Ovary (tissue), 3 donors: ENCODE measurements at regions not wholly inside any gene's neighbourhood (a gene's known extent, or its start where the extent isn't known, plus 50 kb on each side); places are given as distances from the start of the nearest gene placed in this dataset.

Experiments
- EP300 ChIP-seq: sonication (generic); formaldehyde crosslinking; IDR thresholded peaks from one replicate; pipeline ENCODE4 v1.6.1; 2017; ENCODE audit warnings: antibody characterized with exemption
- POLR2A ChIP-seq: fragments of 450-650 bp; IDR thresholded peaks from one replicate; pipeline ENCODE4 v1.6.1; 2017; ENCODE audit warnings: antibody characterized with exemption, mild to moderate bottlenecking, moderate library complexity
- TF ChIP-seq, protein P1 (sequence below), 3 donors: fragments of 450-650 bp in 2 of 3; fragments of 200-600 bp in 1 of 3; IDR thresholded peaks; one replicate each; pipeline versions ENCODE4 v1.5.1 to v1.8.0; 2016 to 2022; ENCODE audit warnings: antibody characterized with exemption in 3 of 3, mild to moderate bottlenecking in 1 of 3
- donor health status: DM: no; HTN: no; CAD: no.

DNA sequence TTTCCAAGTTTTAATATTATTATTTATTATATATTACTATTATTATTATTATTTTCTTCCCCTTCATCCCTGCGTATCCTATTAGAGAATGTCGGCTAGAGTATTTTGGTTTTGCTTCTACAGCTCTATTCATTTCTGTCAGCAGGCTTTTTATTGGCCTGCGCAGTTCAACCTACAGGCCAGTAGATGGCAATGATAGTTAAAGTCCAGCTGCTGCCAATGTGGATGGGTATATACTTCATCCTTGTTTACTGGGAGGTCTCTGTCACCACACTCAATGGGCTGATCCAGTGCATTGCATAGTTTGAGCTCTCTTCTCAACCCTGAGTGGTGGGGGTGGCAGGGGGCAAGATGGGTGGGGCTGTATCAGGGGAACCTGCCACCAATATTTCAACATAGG lies 799.8 kb downstream of the NSUN3 start:
- TF ChIP-seq, protein P1, sequence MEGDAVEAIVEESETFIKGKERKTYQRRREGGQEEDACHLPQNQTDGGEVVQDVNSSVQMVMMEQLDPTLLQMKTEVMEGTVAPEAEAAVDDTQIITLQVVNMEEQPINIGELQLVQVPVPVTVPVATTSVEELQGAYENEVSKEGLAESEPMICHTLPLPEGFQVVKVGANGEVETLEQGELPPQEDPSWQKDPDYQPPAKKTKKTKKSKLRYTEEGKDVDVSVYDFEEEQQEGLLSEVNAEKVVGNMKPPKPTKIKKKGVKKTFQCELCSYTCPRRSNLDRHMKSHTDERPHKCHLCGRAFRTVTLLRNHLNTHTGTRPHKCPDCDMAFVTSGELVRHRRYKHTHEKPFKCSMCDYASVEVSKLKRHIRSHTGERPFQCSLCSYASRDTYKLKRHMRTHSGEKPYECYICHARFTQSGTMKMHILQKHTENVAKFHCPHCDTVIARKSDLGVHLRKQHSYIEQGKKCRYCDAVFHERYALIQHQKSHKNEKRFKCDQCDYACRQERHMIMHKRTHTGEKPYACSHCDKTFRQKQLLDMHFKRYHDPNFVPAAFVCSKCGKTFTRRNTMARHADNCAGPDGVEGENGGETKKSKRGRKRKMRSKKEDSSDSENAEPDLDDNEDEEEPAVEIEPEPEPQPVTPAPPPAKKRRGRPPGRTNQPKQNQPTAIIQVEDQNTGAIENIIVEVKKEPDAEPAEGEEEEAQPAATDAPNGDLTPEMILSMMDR (IDR thresholded peaks at IDR 0.05): no peak
- TF ChIP-seq POLR2A (no peak), EP300 (no peak)
